Central memory CD8-positive, alpha-beta T cell (primary cell): ENCODE measurements at regions not wholly inside any gene's neighbourhood (a gene's known extent, or its start where the extent isn't known, plus 50 kb on each side); places are given as distances from the start of the nearest gene placed in this dataset.
A peak's percentile ranks its signal among the peaks of the same experiment; 100 is the strongest.
"Not testable (repeated sequence)": the region's sequence is repeated elsewhere in the genome, so short reads cannot be mapped to it uniquely, and the experiment has no call there.

ENCODE experiments used
- ATAC-seq: fragments of 150-1000 bp; cut with Tn5 transposase; replicated peaks from 2 replicates; pipeline ENCODE4 v1.10.0; 2022; ENCODE audit warnings: mild to moderate bottlenecking, moderate FRiP score, moderate number of reproducible peaks; ENCODE audit not compliant: poor library complexity, severe bottlenecking; ENCODE audit errors: extremely low read depth
- DNase-seq, 2 donors: peaks; one replicate each; pipeline ENCODE4 v3.0.0; 2021; ENCODE audit warnings: low spot score in 2 of 2
- H3K27ac Mint-ChIP-seq: one replicate; pipeline ENCODE4 v1.8.0; 2022; ENCODE audit warnings: low read depth, mild to moderate bottlenecking, moderate library complexity, mixed read lengths
- H3K27me3 Mint-ChIP-seq: one replicate; pipeline ENCODE4 v1.8.0; 2022; ENCODE audit warnings: mixed read lengths
- H3K36me3 Mint-ChIP-seq: one replicate; pipeline ENCODE4 v1.8.0; 2022; ENCODE audit warnings: mild to moderate bottlenecking, moderate library complexity, mixed read lengths; ENCODE audit not compliant: insufficient read depth
- H3K4me1 Mint-ChIP-seq: one replicate; pipeline ENCODE4 v1.8.0; 2022; ENCODE audit warnings: mixed read lengths
- H3K4me3 Mint-ChIP-seq: one replicate; pipeline ENCODE4 v1.8.0; 2022; ENCODE audit warnings: mild to moderate bottlenecking, moderate library complexity, mixed read lengths
- H3K9me3 Mint-ChIP-seq: one replicate; pipeline ENCODE4 v1.8.0; 2022; ENCODE audit warnings: mixed read lengths

- H3K9me3 Mint-ChIP-seq = no peaks in the 10 kb centered on the region
- peaks cover 16% of the 10 kb centered on the region for H3K36me3 Mint-ChIP-seq
- no peak overlapping the region for H3K4me3 Mint-ChIP-seq
- H3K4me1 Mint-ChIP-seq = peaks cover 33% of the 10 kb centered on the region
- ATAC-seq (no peak), DNase-seq (no peak)
- H3K27me3 Mint-ChIP-seq = no peaks in the 10 kb centered on the region
- no peak overlapping the region for H3K27ac Mint-ChIP-seq
These were observed 154.9 kb upstream of the CARMIL1 start for GRCh38 chr6:25124216-25124715.

- peaks cover 23% of the 10 kb centered on the region for H3K36me3 Mint-ChIP-seq
- peaks cover 33% of the 10 kb centered on the region for H3K4me1 Mint-ChIP-seq
- H3K27ac Mint-ChIP-seq = no peak overlapping the region
- DNase-seq = no peak
- no peaks in the 10 kb centered on the region for H3K27me3 Mint-ChIP-seq
- H3K4me3 Mint-ChIP-seq = no peak overlapping the region
- no peaks in the 10 kb centered on the region for H3K9me3 Mint-ChIP-seq
- no peak for ATAC-seq
These were observed 153.4 kb upstream of the CARMIL1 start for GRCh38 chr6:25125736-25126135.

GRCh38 chr6:25127076-25127837, 151.9 kb upstream of the CARMIL1 start:
- peaks cover 25% of the 10 kb centered on the region for H3K36me3 Mint-ChIP-seq
- DNase-seq (no peak), ATAC-seq (no peak)
- H3K27me3 Mint-ChIP-seq = no peaks in the 10 kb centered on the region
- peak overlapping the region; percentile 12 for H3K27ac Mint-ChIP-seq
- peaks cover 36% of the 10 kb centered on the region for H3K4me1 Mint-ChIP-seq
- no peaks in the 10 kb centered on the region for H3K9me3 Mint-ChIP-seq
- no peak overlapping the region for H3K4me3 Mint-ChIP-seq

DNA sequence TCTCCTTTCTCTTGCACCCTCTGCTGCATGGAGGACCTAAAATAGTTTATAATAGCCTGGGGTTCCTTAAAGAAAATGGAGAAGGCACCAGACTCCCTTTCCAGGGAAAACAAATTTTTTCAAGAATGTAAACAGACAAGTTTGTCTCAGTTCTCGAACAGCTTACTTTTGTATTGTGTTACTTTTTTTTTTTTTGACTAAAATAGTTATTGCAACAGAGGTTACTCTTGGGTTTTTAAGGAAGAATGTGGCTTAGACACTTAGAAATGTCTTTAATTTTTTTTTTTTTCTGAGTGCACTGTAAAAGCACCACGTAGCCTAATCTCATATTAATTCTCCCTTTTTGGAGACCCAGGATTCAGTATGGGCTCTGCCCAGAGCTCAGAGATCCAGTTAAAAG, 148.7 kb upstream of the CARMIL1 start:
- no peak for DNase-seq
- Mint-ChIP-seq H3K4me3 (no peak overlapping the region), H3K4me1 (peaks cover 37% of the 10 kb centered on the region), H3K27me3 (no peaks in the 10 kb centered on the region), H3K36me3 (peaks cover 20% of the 10 kb centered on the region), H3K9me3 (no peaks in the 10 kb centered on the region), H3K27ac (no peak overlapping the region)
- no peak for ATAC-seq

GRCh38 chr6:25132934-25133333, 146.2 kb upstream of the CARMIL1 start:
- H3K27me3 Mint-ChIP-seq = no peaks in the 10 kb centered on the region
- peak overlapping the region; percentile 67 for H3K4me3 Mint-ChIP-seq
- peaks cover 15% of the 10 kb centered on the region for H3K36me3 Mint-ChIP-seq
- ATAC-seq (no peak), DNase-seq (no peak)
- no peaks in the 10 kb centered on the region for H3K9me3 Mint-ChIP-seq
- H3K4me1 Mint-ChIP-seq = peaks cover 51% of the 10 kb centered on the region
- peak overlapping the region; percentile 97 for H3K27ac Mint-ChIP-seq

DNA sequence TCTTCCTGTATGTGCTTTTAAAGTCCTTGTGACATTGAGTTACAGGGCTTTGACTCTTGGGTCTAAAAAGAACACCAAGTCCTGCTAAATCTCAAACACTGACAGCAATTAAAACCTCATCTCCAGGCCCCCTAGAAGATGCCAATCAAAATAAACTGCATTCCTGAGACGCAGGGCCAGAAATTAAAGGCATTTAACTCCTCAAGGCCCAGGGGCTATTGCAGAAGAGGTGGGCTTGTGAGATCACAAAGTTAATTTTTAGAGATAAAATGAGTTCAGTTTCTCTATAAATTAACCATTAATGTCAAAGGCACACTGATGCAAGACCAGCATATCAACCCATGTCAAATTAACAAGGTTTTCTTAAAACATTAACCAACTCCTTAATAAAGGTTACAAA, 145.6 kb upstream of the CARMIL1 start:
- Mint-ChIP-seq H3K27ac (peak overlapping the region; percentile 97), H3K9me3 (no peaks in the 10 kb centered on the region), H3K4me3 (peak overlapping the region; percentile 67), H3K27me3 (no peaks in the 10 kb centered on the region), H3K4me1 (peaks cover 57% of the 10 kb centered on the region), H3K36me3 (peaks cover 16% of the 10 kb centered on the region)
- ATAC-seq (no peak), DNase-seq (no peak)

- ATAC-seq = no peak
- no peak for DNase-seq
- H3K4me1 Mint-ChIP-seq = peaks cover 51% of the 10 kb centered on the region
- peak overlapping the region; percentile 93 for H3K27ac Mint-ChIP-seq
- peak overlapping the region; percentile 84 for H3K4me3 Mint-ChIP-seq
- H3K36me3 Mint-ChIP-seq = peaks cover 11% of the 10 kb centered on the region
- H3K9me3 Mint-ChIP-seq = no peaks in the 10 kb centered on the region
- H3K27me3 Mint-ChIP-seq = no peaks in the 10 kb centered on the region
These were observed 142.3 kb upstream of the CARMIL1 start for GRCh38 chr6:25136854-25137253.

GRCh38 chr6:25137480-25137879, 141.7 kb upstream of the CARMIL1 start:
- no peaks in the 10 kb centered on the region for H3K27me3 Mint-ChIP-seq
- peaks cover 46% of the 10 kb centered on the region for H3K4me1 Mint-ChIP-seq
- peak overlapping the region; percentile 84 for H3K4me3 Mint-ChIP-seq
- H3K9me3 Mint-ChIP-seq = no peaks in the 10 kb centered on the region
- H3K36me3 Mint-ChIP-seq = peaks cover 10% of the 10 kb centered on the region
- H3K27ac Mint-ChIP-seq = peak overlapping the region; percentile 93
- ATAC-seq (peak; percentile 20), DNase-seq (no peak)

DNA sequence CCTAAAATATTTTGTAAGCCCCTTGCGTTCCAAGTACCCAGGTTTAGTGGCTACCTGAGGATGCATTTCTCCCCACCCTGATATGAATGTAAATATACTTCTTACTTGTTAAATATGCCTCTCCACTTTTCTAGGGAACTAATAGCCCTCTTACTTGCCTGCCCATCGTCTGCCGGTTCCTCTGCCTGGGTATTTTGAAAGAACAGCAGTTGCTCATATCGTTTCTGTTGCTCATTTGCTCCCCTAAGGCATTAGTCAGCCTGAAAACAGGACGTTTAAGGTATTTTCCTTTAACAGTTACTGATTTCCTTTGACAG, 141.3 kb upstream of the CARMIL1 start:
- peak overlapping the region; percentile 93 for H3K27ac Mint-ChIP-seq
- H3K4me1 Mint-ChIP-seq = peaks cover 43% of the 10 kb centered on the region
- H3K27me3 Mint-ChIP-seq = no peaks in the 10 kb centered on the region
- H3K4me3 Mint-ChIP-seq = peak overlapping the region; percentile 84
- ATAC-seq = no peak
- peaks cover 8% of the 10 kb centered on the region for H3K36me3 Mint-ChIP-seq
- H3K9me3 Mint-ChIP-seq = no peaks in the 10 kb centered on the region
- no peak for DNase-seq

DNA sequence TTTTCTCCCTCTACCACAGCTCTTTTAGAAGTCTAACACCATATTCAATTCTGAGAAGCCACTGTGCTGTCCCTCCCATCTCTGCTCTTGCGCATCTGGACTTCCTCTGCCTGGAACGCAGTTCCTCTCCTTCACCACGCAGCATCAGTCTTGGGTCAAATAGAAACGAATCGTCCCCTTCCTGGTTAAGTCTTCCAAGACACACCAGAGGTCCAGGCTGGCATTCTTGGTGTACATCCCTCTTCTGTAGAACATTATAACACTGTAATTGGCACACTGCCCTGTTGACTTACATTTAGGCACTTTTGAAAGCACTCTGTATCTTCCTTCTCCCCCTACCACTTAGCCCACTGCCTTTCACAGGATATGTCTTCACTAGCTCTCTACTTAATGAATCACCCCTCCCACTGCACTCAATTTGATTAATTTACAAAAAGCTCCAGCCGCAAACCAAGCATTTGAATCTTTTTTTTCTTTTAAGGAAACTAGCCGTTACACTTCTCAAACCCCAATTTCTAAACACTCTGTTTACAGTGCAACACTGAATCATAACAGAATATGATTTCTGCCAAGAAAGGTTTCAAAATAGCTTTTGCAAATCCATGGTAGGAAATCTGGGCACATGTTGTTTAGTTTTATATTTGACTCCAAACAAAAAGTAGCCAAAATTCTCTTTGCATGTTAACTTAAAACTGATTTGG, 140.8 kb upstream of the CARMIL1 start:
- Mint-ChIP-seq H3K27ac (peak overlapping the region; percentile 93), H3K4me1 (peaks cover 37% of the 10 kb centered on the region), H3K36me3 (peaks cover 8% of the 10 kb centered on the region), H3K27me3 (no peaks in the 10 kb centered on the region), H3K9me3 (no peaks in the 10 kb centered on the region), H3K4me3 (peak overlapping the region; percentile 84)
- ATAC-seq (peak; percentile 92), DNase-seq (peak; percentile 35 to 49)

- peaks cover 8% of the 10 kb centered on the region for H3K36me3 Mint-ChIP-seq
- peak; percentile 10 for ATAC-seq
- peak overlapping the region; percentile 84 for H3K4me3 Mint-ChIP-seq
- peaks cover 35% of the 10 kb centered on the region for H3K4me1 Mint-ChIP-seq
- no peak for DNase-seq
- peak overlapping the region; percentile 93 for H3K27ac Mint-ChIP-seq
- no peaks in the 10 kb centered on the region for H3K9me3 Mint-ChIP-seq
- no peaks in the 10 kb centered on the region for H3K27me3 Mint-ChIP-seq
These were observed 140.2 kb upstream of the CARMIL1 start for GRCh38 chr6:25138934-25139415.

DNA sequence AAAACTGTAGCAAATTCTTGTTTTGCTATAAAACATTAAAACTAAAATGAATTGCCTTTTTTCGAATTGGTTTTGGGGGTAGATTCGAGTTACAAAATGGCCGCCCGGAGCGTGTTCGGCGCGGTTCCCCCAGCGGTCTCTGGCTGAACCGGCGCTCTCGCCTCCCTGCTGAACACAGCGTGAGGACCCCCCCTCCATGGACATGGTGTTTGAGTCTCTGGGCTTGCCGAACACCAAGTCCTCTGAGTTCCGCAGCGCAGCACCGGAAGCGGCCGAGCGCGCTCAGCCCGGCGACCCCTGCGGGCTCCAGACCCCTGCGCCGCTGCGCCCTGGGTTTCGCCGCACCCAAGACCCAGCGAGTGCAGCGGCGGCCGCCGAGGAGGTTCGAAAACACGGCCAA, 139.6 kb upstream of the CARMIL1 start:
- H3K9me3 Mint-ChIP-seq, H3K4me3 Mint-ChIP-seq, DNase-seq, H3K27ac Mint-ChIP-seq, H3K27me3 Mint-ChIP-seq, ATAC-seq, H3K36me3 Mint-ChIP-seq: not testable (repeated sequence)
- peaks cover 35% of the 10 kb centered on the region for H3K4me1 Mint-ChIP-seq

DNA sequence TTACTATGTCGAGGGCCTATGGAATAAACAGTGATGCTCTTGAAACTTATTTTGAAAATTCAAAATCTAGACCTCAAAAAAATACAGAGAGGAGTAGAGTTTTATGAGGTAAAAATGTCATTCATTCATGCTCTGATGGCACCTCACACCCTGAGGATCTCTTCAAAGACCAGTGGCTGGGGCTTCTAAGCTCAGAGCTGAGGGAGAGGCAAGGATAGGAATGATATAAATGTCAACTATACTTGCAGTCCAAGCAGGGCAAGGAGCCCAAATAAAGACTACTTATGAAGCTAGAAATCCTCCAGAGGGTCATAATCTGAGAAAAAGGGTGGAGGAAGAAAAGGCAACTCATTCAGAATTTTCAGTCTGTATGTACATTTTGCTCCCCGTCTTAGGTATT, 136.7 kb upstream of the CARMIL1 start:
- Mint-ChIP-seq H3K36me3 (peaks cover 4% of the 10 kb centered on the region), H3K27me3 (no peaks in the 10 kb centered on the region), H3K4me1 (peaks cover 12% of the 10 kb centered on the region), H3K9me3 (no peaks in the 10 kb centered on the region), H3K27ac (peak overlapping the region; percentile 63), H3K4me3 (no peak overlapping the region)
- DNase-seq (no peak), ATAC-seq (no peak)
